Stimulated activated CD4-positive, alpha-beta T cell treated with anti-CD3 and anti-CD28 coated beads, Interleukin-1b, Interleukin-23, amount 100 ng/mL, for 24 hours (primary cell): ENCODE measurements at regions not wholly inside any gene's neighbourhood (a gene's known extent, or its start where the extent isn't known, plus 50 kb on each side); places are given as distances from the start of the nearest gene placed in this dataset.

Source experiments
- DNase-seq, 4 experiments: peaks; one replicate each; pipeline ENCODE4 v3.0.0-alpha.2; 2020; ENCODE audit warnings: low read depth in 4 of 4, low spot score in 1 of 4

DNA sequence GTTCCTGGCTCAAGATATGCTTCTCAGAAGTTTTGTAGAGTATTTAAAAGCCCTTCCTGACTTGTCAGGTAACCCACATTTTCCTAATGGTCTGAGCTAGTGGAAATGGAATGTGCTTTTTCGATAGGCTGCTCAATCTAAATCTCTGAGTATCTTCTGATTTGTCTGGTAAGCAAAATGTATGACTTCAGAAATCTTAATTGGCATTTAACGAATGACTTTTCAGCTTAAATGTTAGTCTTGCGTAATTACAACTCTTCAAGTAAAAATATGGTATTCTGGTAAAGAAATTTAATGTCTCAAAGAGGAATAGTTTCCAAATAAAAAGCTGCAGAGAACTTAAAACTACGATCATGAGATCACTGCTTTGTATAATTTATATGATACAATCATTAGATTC, 379.1 kb downstream of the ANKRD50 start:
- DNase-seq: no peak

DNA sequence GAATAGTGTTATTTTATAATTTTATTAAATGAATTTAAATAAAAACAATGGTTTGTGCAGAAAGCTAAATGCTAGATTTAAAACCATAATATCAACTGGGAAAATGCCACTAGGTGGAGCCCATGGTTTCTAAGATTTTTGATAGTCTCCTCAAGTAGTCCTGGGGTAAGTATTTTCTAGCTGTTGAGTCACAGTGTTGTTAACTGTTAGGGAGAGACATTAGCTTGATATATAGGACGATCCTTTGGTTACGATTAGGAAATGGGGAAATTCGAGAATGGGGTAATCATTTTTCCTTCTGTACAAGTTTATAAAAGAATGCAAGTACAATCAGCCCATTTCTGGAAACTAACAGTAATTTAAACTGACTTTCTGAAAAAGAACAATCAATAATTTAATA, 378.4 kb downstream of the ANKRD50 start:
- no peak for DNase-seq

DNA sequence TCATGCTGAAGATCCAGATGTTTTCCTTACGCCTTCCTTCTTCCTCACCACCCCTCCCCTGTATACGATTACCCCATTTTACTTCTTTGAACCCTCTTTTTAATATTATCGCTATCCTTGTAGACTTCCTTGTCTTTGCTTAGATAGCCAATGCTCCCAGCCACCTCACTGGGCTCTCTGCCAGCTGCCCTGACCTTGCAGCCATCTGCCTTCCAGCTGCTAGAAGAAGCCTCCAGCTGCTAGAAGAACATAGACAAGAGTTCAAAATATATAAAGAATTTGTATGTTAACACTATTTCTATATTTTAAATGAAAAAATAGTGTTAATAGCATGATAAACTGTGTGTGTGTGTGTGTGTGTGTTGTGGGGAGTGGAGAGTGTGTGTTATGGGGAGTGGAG, 374.7 kb downstream of the ANKRD50 start:
- no peak for DNase-seq

DNA sequence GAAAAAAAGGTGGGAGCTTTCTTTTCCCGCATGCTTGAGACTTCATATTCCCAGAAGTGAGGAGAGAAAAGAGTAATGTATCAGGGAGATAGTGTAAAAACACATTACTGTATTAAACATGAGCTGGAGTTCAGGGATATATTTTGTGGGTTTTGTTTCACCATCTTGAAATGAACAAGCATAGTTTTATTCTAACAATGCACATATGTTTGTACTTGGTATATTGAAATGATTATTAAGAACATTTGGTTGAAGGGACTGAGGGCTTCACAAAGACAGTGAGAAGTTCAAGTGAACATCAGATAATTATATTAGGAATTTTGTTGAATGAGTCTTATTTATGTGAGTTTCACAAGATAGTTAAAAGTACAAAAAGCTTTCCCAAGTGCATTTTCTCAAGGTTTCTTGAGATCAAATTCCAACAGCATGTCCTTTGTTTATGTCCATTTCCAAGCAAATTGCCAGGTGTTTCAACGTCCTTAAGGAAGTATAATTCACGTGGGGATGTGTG, 368.8 kb downstream of the ANKRD50 start:
- no peak for DNase-seq

DNA sequence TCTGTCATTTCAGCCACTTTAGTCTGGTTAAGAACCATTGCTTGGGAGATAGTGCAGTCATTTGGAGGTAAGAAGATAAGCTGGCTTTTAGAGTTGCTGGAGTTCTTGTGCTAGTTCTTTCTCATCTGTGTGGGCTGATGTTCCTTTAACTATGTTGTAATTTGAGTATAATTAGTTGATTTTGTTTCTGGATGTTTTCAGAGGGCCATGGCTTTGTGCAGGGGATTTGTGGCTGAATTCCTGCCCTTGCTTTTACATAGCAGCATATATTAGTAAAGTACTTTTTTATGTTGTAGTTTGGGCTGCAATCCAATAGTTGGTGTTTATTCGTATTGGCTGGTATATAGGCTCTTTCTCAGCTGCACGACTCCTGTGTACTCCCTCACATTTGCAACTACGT, 339.6 kb downstream of the ANKRD50 start:
- no peak for DNase-seq

DNA sequence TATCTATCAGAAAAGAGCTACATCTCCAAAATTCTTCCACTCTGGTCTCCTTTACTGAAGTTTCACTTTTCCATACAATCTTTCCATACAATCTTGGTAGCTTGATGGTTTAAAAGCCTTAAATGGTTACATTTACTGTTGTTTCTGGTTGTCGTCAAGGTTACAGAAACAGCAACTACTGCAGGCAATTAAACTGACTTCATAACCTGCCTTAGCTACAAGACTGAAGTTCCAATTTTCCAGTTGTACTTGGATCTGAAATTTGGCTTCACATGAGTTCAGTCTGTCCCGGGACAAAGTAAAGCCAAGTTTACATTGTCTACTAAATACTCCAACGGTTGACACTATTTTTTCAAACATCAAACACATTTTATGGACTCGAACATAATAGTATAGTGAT, 326.4 kb downstream of the ANKRD50 start:
- no peak for DNase-seq

DNA sequence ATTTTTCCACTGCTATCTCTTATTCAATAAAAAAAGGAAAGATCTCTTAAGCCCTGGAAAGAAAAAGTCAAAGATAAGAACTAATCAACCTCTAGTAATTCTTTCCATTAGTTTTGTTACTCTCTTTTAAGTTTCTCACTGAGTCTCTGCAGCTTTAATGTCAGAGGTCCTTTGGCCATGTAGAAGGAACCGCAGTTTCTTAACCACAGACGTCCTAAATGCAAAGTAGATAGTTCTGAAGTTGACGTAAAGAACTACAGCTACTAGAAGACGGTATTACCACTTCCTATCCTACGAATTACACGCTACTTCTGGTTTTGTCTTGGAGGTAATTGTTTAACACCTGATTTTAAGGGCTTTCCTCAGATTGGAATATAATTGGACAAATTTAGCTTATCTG, 325.9 kb downstream of the ANKRD50 start:
- DNase-seq: no peak

DNA sequence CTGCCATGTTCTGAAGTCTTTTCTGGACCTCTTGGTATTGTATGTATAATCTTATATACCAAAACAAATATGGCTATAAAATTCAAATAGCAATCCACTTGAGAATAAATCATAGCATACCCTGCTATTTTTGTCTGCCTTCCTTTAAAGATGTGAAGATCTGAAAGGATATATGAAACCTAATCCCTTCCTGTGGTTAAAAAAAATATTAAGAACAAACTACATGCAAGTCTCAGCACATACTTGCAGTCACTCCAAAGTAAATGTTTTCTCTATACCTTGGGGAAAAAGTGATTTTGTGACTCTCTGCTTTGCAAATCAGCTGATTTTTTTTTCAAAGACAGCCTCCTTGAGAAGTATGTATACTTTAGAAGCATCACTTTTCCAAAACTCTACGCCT, 322.9 kb downstream of the ANKRD50 start:
- no peak for DNase-seq

DNA sequence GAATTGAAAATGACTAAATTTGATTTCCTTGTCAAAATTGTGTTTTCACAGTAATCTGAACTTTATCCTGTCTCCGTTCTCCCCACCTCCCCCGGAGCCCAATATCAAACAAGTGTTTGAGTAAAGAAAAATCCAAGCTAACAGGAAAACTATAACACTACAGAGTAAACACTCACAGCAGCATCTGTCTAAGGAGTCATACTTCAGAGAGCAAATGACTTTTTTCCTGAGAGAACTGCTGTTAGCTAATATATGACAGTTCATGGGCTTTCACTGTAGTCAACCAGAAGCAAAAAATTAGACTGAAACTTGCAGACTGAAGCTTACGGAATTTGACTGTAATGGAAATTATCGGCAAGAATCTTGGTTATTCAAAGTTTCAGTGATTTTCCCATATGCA, 321.7 kb downstream of the ANKRD50 start:
- DNase-seq: no peak

DNA sequence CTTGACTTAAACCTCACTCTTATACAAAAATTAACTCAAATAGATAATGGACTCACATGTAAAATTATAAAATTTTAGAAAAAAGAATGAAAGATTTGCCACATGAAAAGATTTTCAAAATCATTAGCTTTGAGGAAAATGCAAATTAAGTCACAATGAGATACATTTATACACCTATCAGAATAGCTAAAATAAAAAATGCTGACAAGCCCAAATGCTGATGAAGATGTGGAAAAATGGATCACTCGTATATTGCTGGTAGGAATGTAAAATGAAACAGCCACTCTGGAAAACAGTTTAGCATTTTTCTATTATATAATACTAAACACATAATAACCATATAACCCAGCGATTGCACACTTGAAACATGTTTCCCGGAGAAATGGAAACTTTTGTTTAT, 316.2 kb downstream of the ANKRD50 start:
- no peak for DNase-seq

DNA sequence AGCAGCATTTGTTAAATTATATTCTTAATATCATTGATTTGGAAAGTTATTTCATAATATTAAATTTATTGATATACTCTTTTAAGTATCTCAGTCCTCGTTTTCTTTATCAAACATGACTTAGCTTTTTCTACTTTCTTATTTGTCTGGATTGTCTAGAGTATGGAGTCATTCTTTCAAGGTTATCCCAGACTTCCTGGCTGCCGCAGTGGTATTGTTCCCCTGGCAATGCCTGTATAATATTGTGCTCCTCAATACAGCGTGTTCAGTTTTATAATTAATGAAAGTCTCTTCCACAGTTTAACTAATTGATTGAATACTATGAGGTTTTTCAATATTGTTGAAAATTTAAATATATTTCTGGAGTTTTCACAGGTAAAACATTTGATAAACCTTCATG, 310.9 kb downstream of the ANKRD50 start:
- no peak for DNase-seq

DNA sequence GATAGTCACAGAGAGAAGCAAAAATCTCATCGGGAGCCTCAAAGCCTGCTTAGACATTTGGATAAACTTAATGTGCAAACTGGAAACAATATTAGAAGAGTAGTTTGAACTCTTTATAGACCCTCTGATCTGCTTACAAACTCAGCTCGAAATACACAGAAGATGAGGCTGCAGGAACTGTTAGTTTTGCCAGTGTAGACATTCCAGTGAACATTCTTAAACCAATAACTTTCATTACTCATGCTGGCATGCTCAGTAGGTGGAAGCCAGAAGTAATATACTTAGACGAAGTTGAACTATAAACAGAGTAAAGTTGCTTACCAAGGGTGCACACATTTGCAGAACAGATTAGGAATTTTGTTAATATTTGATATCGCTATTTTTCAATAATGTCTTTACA, 303.5 kb downstream of the ANKRD50 start:
- DNase-seq: no peak

DNA sequence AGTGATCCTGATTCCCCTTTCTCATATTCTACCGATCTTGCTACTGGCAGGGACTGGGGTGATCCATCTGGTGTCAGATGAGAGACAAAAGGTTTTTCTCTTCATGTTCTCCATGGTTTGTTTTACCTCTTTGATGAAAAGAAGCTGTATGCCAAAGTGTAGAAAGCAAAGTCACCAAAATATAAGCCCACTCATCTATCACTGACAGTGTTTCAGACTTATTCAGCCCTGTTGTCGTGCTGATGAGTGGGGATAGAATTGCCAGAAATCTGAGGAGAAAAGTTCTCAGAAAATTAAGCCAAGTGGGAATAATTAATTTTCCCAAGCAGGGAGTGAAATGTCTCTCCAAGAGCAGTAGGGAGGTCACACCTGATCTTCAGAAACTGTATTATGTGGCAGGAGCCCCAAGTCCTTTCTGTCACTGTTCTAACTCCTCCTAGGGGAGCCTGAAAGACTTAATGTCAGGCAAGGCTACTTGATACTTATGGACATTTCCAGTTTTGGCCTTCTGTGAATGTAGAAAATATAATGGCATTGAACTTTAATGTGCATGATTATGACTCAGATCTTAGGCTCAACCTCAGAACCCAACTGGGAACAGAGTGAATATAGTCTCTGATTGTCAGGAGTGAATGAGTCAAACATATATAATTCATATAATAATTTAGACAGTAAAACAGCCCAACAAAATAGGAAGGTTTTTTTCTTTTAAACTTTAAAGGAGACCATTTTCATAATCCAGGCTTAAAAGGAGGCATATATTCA, 298.1 kb downstream of the ANKRD50 start:
- no peak for DNase-seq

DNA sequence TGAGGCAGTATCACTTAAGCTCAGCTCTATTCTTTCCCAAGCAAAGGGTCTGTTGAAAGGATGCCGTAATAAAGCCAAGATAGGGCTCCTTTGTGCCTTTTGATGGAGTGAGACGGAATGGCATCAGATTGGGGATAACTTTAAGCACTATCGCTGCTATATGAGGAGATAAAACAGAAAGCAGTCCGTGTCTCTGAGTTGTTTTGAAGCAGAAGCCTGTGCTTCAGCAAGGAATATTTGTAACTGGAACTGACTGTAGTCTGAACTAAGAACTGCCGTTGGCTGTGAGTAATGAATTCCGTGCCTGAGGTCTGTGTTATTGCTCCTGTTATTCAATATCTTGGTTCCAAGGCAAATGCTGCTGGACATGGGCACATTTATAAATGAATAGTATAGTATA, 297.4 kb downstream of the ANKRD50 start:
- no peak for DNase-seq

DNA sequence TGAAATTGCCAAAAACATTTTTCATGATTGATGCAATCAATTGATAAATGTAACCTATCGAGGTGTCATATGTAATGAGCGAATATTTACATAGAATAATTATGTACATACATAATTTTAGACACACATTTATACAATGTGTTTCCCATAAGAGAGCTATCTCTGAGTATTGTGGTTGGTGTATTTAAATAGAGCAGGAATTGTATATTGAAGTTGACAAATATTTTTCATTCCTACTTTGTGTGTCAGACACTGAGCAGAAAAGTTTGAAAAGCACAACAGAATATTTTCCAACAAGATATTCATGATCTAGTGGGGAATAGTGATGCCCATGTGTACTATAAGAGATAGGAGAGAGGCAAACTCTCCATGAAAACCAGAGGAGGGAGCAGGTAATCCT, 295.2 kb downstream of the ANKRD50 start:
- no peak for DNase-seq

DNA sequence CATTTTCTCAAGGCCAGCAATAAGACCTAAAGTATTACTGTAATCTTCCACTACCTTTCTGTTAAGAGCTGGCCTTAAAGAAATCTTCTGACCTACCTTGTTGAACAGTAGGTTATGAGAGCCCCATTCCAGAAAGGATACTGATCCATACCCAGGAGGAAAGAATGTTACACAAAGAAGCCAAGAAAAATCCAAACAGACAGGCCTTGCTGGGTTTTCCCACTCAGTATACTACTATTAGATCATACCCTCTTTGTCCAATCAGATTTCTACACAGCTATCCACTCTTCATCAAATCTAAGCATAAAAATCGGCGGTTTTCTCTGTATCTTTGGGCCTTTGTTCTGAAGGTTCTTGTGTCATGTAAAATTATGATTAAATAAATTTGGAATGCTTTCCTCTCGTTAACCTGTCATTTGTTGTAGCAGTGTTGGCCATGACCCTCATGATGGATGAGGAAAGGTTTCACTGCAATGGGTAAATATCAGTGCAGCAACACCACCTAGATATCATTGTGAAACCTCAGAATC, 292.3 kb downstream of the ANKRD50 start:
- no peak for DNase-seq

DNA sequence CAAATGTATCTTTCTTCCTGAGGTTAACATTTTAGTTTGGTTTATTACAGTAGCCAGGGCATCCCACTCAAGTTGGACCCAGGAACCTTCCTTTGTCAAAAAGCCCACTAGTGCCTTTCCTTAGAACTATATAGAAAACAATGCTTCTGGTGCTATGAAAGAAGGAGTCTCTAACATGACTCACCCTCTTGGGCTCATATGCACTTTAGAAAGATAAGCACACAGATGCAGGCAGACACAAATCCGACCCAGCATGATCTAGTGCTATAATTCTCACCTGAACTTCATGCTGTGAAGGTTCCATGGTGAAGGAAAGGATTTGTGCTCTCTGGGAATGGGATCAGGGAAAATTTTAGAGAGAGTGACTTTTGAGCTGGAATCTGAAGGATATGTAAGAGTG, 289.4 kb downstream of the ANKRD50 start:
- no peak for DNase-seq

DNA sequence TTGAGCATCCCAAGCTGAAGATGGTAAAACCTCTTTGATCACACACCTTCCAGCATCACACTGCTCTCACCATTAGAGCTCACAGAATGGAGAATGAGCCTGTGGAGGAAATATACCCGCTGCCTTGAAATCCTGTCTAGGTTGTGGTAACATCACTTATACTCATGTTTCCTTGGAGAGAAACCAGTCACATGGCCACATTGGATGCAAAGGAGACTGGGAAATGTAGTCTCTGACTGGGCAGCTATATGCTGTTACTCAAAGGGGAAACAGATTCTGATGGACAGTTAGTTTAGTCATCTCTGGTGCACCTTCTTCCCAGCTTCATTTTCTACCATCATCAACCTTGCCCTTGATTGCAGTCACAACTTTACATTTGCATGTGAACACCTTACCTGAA, 286.3 kb downstream of the ANKRD50 start:
- DNase-seq: no peak

DNA sequence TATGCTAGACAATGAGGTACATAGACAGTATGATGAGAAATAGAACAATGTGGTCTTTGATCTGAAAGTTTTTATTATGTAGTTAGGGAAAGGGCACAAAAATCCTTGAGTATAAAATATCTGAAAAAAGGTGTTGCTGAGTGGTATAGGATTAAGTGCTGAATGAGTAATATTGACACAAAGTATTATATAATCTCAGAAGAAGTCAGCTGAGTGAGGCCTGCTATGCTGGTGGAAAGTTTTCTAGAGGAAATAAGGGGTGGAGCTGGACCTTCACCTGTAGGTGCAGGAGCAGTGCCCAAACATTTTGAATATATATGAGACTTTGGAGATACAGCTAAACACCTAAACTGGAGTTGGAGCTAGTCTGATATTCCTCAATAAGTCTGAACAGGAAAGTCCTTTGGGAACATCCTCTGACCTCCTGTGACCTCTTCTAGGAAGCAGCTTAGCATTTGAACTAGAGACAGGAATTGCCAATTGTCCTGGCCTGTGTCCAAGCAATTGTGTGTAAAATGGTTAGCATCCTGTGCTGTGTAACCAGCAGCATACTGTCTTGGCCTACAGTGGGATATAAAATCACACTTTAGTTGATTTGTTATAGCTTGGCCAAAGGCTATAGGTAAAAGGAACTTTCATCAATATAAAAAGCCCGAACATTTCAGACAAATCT, 285.3 kb downstream of the ANKRD50 start:
- DNase-seq: no peak

DNA sequence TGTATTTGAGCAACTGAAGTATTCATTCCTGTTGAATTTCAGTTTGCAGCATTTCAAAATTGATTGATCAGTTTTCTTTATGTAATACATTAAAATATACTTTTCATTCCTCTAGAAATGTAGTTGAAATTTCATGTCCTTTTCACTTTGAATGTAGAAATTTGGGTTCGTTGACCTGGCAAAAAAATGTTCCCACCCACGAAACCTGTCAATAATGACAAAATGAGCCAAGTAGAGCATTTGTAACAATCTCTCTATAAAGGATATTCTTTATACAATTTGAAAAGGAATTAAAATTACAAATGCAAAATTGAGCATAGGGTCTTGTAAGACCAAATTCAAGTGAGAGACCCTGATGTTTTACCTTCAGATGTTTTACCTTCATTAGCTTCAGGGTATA, 283.9 kb downstream of the ANKRD50 start:
- DNase-seq: no peak

DNA sequence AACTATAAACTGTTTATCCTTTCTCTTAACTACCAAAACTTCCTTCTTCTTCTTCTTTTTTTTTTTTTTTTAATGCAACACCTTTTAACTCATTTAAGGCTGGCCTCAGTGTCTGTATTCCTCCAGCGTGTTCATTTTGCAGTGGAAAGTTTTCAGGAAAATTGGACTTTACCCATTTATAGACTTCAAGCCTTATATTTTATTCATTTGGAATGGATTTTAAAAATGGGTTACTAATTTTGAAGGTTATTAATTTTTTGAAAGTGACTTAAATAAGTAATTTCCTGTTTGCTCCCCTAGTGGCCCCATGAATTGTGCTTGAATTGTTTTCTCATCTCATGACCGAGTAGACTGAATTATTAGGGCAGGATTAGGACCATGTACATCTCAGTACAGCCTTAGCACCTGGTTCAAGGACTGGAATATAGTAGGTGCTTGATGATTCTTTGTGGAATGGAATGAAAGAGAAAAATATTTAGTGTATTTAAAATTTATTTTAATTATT, 282.7 kb downstream of the ANKRD50 start:
- no peak for DNase-seq

DNA sequence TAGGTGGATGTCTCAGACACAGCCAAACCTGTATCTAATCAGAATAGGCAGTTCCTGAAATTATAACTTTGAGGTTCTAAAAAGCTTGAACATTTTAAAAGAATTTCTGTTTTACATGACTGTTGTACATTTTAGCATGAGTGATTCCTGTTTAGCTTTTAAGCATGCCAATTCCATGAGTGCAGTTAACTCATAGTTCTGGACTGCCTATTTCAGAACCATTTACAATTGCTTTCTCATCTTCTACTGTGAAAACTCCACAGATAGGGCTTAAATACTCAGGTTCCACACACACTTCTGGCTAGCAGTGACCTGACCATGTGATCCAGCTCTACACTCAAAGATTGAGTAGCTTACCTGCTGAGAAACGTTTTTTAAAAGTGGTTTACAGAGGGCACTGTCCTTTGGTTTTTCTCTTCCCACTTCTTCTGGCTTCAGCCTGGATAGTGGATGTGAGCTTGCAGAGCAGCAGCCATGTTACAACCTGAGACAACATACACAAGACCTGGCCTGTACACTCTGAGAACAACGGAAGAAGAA, 280.8 kb downstream of the ANKRD50 start:
- no peak for DNase-seq
